ENCODE measurements at regions not wholly inside any gene's neighbourhood (a gene's known extent, or its start where the extent isn't known, plus 50 kb on each side); places are given as distances from the start of the nearest gene placed in this dataset.

GRCh38 chr4:82033862-82034261 lies 339.9 kb downstream of the HNRNPD start:
- H3K9ac ChIP-seq (ENCODE audit: insufficient read depth, low read length, poor library complexity, severe bottlenecking) = no peak overlapping the region
- no peaks in the 10 kb centered on the region for H3K36me3 Mint-ChIP-seq
- no peak overlapping the region for H3K4me3 Mint-ChIP-seq
- TF ChIP-seq, protein P1, sequence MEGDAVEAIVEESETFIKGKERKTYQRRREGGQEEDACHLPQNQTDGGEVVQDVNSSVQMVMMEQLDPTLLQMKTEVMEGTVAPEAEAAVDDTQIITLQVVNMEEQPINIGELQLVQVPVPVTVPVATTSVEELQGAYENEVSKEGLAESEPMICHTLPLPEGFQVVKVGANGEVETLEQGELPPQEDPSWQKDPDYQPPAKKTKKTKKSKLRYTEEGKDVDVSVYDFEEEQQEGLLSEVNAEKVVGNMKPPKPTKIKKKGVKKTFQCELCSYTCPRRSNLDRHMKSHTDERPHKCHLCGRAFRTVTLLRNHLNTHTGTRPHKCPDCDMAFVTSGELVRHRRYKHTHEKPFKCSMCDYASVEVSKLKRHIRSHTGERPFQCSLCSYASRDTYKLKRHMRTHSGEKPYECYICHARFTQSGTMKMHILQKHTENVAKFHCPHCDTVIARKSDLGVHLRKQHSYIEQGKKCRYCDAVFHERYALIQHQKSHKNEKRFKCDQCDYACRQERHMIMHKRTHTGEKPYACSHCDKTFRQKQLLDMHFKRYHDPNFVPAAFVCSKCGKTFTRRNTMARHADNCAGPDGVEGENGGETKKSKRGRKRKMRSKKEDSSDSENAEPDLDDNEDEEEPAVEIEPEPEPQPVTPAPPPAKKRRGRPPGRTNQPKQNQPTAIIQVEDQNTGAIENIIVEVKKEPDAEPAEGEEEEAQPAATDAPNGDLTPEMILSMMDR (IDR thresholded peaks at IDR 0.05) = no peak
- peaks cover 0 to 8% (median 4%) of the 10 kb centered on the region in 3 donors for H3K27me3 Mint-ChIP-seq (ENCODE audit: low read depth in 3 of 3)
- no peak overlapping the region for H3K4me2 ChIP-seq (replicated peaks; ENCODE audit: extremely low read depth, low read length, poor library complexity, severe bottlenecking)
- no peak overlapping the region for H3K27ac ChIP-seq (ENCODE audit: low read depth in 1 of 2, low read length in 2 of 2)
- H3K9me3 Mint-ChIP-seq = peaks cover 0 to 2% (median 0%) of the 10 kb centered on the region in 7 donors
- no peak overlapping the region for H3K27ac Mint-ChIP-seq
- no peaks in the 10 kb centered on the region for H3K27me3 ChIP-seq (ENCODE audit: control insufficient read depth in 2 of 2, insufficient read depth in 2 of 2, low read length in 2 of 2)
- intact Hi-C loops (cut with micrococcal nuclease) = no loop called here
- peaks cover 9% of the 10 kb centered on the region for H3K4me1 Mint-ChIP-seq
- no peaks in the 10 kb centered on the region for H3K9me3 ChIP-seq (replicated peaks in 1 of 2; ENCODE audit: control insufficient read depth in 1 of 2, insufficient read depth in 1 of 2, low read length in 2 of 2)
- WGBS (ENCODE audit: insufficient coverage) = no CpG with 5 or more reads among the region's 2 CpGs
- no peak overlapping the region for H2AFZ ChIP-seq (ENCODE audit: insufficient read depth, low read depth, low read length, poor library complexity, severe bottlenecking)
- no peak overlapping the region for H3K4me3 ChIP-seq (replicated peaks in 1 of 3; ENCODE audit: low read depth in 2 of 3, low read length in 3 of 3)
- no peaks in the 10 kb centered on the region for H3K36me3 ChIP-seq (replicated peaks in 1 of 2; ENCODE audit: control insufficient read depth in 1 of 2, insufficient read depth in 2 of 2, low read length in 2 of 2)
- peaks cover 0 to under 1% of the 10 kb centered on the region in 2 donors for H3K4me1 ChIP-seq (ENCODE audit: control insufficient read depth in 1 of 2, insufficient read depth in 2 of 2, low read length in 2 of 2)
- DNase-seq = no peak
- no peaks in the 10 kb centered on the region for H3K79me2 ChIP-seq (ENCODE audit: insufficient read depth, low read length)
- no peaks in the 10 kb centered on the region for H4K20me1 ChIP-seq (ENCODE audit: insufficient read depth, low read length)

DNA sequence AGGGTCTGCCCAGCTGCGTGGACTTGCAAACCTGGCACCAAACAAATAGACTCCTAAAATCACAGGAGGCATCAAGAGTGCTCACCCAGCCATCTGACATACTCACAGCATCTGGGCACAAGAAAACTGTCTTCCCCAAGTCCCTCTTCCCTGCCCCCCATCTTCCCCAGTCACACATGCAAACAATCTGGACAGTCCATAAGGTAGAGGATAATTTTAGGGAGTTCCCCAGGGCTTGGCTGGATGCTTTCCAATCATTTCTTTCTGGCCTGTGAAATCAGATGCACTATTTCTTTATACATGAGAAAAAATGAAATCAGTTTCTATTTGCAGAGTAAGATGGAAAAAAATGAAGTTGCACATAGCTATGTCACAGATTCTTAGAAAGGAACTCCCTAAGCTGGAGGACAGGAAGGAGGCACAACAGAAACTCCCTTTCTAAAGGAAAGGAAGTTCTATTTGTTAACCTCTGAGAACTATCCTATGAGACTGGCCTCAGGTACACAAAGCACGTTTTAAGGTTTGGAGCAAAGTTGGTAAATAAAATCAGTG lies 342.3 kb downstream of the HNRNPD start:
- intact Hi-C loops (cut with micrococcal nuclease) = no loop called here
- no peak overlapping the region for H3K4me3 ChIP-seq (replicated peaks in 1 of 3; ENCODE audit: low read depth in 2 of 3, low read length in 3 of 3)
- Mint-ChIP-seq H3K36me3 (no peaks in the 10 kb centered on the region), H3K27ac (no peak overlapping the region), H3K9me3 (peaks cover 0 to 2% (median 0%) of the 10 kb centered on the region in 7 donors), H3K4me1 (peaks cover 6% of the 10 kb centered on the region), H3K27me3 (ENCODE audit: low read depth in 3 of 3) (peaks cover 2 to 11% (median 7%) of the 10 kb centered on the region in 3 donors), H3K4me3 (no peak overlapping the region)
- no peaks in the 10 kb centered on the region for H3K36me3 ChIP-seq (replicated peaks in 1 of 2; ENCODE audit: control insufficient read depth in 1 of 2, insufficient read depth in 2 of 2, low read length in 2 of 2)
- 100% methylated on average over 1 of the region's 2 CpGs for WGBS (ENCODE audit: insufficient coverage)
- TF ChIP-seq, protein P1 (IDR thresholded peaks at IDR 0.05) = no peak
- H3K4me2 ChIP-seq (replicated peaks; ENCODE audit: extremely low read depth, low read length, poor library complexity, severe bottlenecking) = no peak overlapping the region
- H3K9ac ChIP-seq (ENCODE audit: insufficient read depth, low read length, poor library complexity, severe bottlenecking) = no peak overlapping the region
- DNase-seq = no peak
- H3K79me2 ChIP-seq (ENCODE audit: insufficient read depth, low read length) = no peaks in the 10 kb centered on the region
- H2AFZ ChIP-seq (ENCODE audit: insufficient read depth, low read depth, low read length, poor library complexity, severe bottlenecking) = no peak overlapping the region
- H3K27me3 ChIP-seq (ENCODE audit: control insufficient read depth in 2 of 2, insufficient read depth in 2 of 2, low read length in 2 of 2) = no peaks in the 10 kb centered on the region
- H4K20me1 ChIP-seq (ENCODE audit: insufficient read depth, low read length) = no peaks in the 10 kb centered on the region
- H3K4me1 ChIP-seq (ENCODE audit: control insufficient read depth in 1 of 2, insufficient read depth in 2 of 2, low read length in 2 of 2) = no peaks in the 10 kb centered on the region
- no peaks in the 10 kb centered on the region for H3K9me3 ChIP-seq (replicated peaks in 1 of 2; ENCODE audit: control insufficient read depth in 1 of 2, insufficient read depth in 1 of 2, low read length in 2 of 2)
- H3K27ac ChIP-seq (ENCODE audit: low read depth in 1 of 2, low read length in 2 of 2) = no peak overlapping the region

Data from CD14-positive monocyte (primary cell).